H1 (cell line): ENCODE measurements at regions not wholly inside any gene's neighbourhood (a gene's known extent, or its start where the extent isn't known, plus 50 kb on each side); places are given as distances from the start of the nearest gene placed in this dataset.

ENCODE experiments used
- CTCF ChIA-PET: fragments of 300-600 bp; sonication (Branson Sonifier 250); formaldehyde crosslinking; loops from one replicate; lab custom pipeline; 2021; ENCODE audit not compliant: partially characterized antibody; lab: Charles Lee
- POLR2A ChIA-PET: fragments of 300-600 bp; sonication (Branson Sonifier 250); formaldehyde crosslinking; loops from one replicate; lab custom pipeline; 2021; ENCODE audit warnings: inconsistent platforms; ENCODE audit not compliant: partially characterized antibody; lab: Charles Lee
- DNase-seq, 2 experiments: peaks; one replicate each; pipeline versions ENCODE4 v3.0.0 to v3.0.0-alpha.2; 2010 to 2022; ENCODE audit warnings: low spot score in 2 of 2, low read depth in 1 of 2, mixed read lengths in 1 of 2
- FAIRE-seq: peaks from 2 replicates; lab custom pipeline; 2011; peaks lifted over from hg19 to GRCh38; lab: Jason Lieb, UNC
- H2AFZ ChIP-seq: 2 replicates; pipeline ENCODE4 v1.8.1; 2012; ENCODE audit warnings: low read length, inconsistent platforms
- H2AK5ac ChIP-seq: 2 replicates; pipeline ENCODE4 v1.6.1; 2013; ENCODE audit warnings: low read depth, low read length
- H2BK120ac ChIP-seq: replicated peaks from 2 replicates; pipeline ENCODE3; 2013; ENCODE audit warnings: low read depth, low read length, inconsistent platforms
- H2BK12ac ChIP-seq: 2 replicates; pipeline ENCODE4 v1.6.1; 2013; ENCODE audit warnings: low read depth, low read length
- H2BK15ac ChIP-seq: 2 replicates; pipeline ENCODE4 v1.6.1; 2013; ENCODE audit warnings: low read length
- H2BK20ac ChIP-seq: 2 replicates; pipeline ENCODE4 v1.6.1; 2013; ENCODE audit warnings: low read length
- H2BK5ac ChIP-seq: 2 replicates; pipeline ENCODE4 v1.6.1; 2013; ENCODE audit warnings: low read depth, low read length
- H3K14ac ChIP-seq: 2 replicates; pipeline ENCODE4 v1.6.1; 2013; ENCODE audit warnings: inconsistent platforms; ENCODE audit not compliant: insufficient read length
- H3K18ac ChIP-seq: 2 replicates; pipeline ENCODE4 v1.6.1; 2013; ENCODE audit warnings: low read length; ENCODE audit errors: extremely low read depth
- H3K23ac ChIP-seq: 2 replicates; pipeline ENCODE4 v1.6.1; 2013; ENCODE audit warnings: inconsistent platforms; ENCODE audit not compliant: insufficient read length
- H3K23me2 ChIP-seq: 2 replicates; pipeline ENCODE4 v1.6.1; 2013; ENCODE audit warnings: low read depth, low read length
- H3K27ac ChIP-seq: 2 replicates; pipeline ENCODE4 v1.6.1; 2011; ENCODE audit warnings: low read depth, low read length, inconsistent platforms
- H3K27me3 ChIP-seq, 4 experiments: replicated peaks in 1 of 4; 1 replicate in 1 of 4; 2 replicates in 3 of 4; pipeline versions ENCODE4 v1.6.1 to v1.8.1; 2011 to 2013; ENCODE audit warnings: low read length in 3 of 4, mild to moderate bottlenecking in 3 of 4, inconsistent platforms in 2 of 4, mixed read lengths in 2 of 4, moderate library complexity in 1 of 4; ENCODE audit not compliant: control insufficient read depth in 3 of 4, insufficient read depth in 3 of 4; ENCODE audit errors: extremely low read depth in 1 of 4
- H3K36me3 ChIP-seq, 4 experiments: 2 replicates each; pipeline versions ENCODE4 v1.6.1 to v1.8.1; 2011 to 2013; ENCODE audit warnings: mild to moderate bottlenecking in 4 of 4, low read length in 3 of 4, moderate library complexity in 2 of 4, control low read depth in 1 of 4, inconsistent platforms in 1 of 4; ENCODE audit not compliant: insufficient read depth in 4 of 4, control insufficient read depth in 2 of 4
- H3K4ac ChIP-seq: replicated peaks from 2 replicates; pipeline ENCODE3; 2013; ENCODE audit warnings: low read length, low read depth, mixed read lengths, inconsistent platforms; ENCODE audit not compliant: insufficient read length
- H3K4me1 ChIP-seq, 4 experiments: replicated peaks in 1 of 4; 1 replicate in 1 of 4; 2 replicates in 3 of 4; pipeline versions ENCODE4 v1.6.1 to v1.8.1; 2011 to 2013; ENCODE audit warnings: low read length in 3 of 4, inconsistent platforms in 2 of 4, mixed read lengths in 1 of 4; ENCODE audit not compliant: insufficient read depth in 4 of 4, control insufficient read depth in 3 of 4
- H3K4me2 ChIP-seq, 2 experiments: 2 replicates each; pipeline versions ENCODE4 v1.6.1 to v1.8.1; 2011 to 2013; ENCODE audit warnings: low read depth in 2 of 2, low read length in 2 of 2, control low read depth in 1 of 2, inconsistent platforms in 1 of 2, mild to moderate bottlenecking in 1 of 2; ENCODE audit not compliant: insufficient read depth in 1 of 2
- H3K4me3 ChIP-seq, 4 experiments: fragments of 200-600, 300-600 bp in 1 of 4; sonication (generic), shearing (Covaris generic), sonication (Bioruptor Twin) in 1 of 4; 2 replicates each; pipeline versions ENCODE4 v1.5.1 to v1.8.1; 2011 to 2016; ENCODE audit warnings: low read length in 4 of 4, low read depth in 3 of 4, control low read depth in 2 of 4, inconsistent platforms in 2 of 4, mild to moderate bottlenecking in 2 of 4, mixed read lengths in 1 of 4, moderate library complexity in 1 of 4; ENCODE audit not compliant: insufficient read depth in 2 of 4; ENCODE audit errors: extremely low read depth in 1 of 4
- H3K56ac ChIP-seq: replicated peaks from 2 replicates; pipeline ENCODE3; 2013; ENCODE audit warnings: low read depth, mild to moderate bottlenecking, mixed read lengths, low read length, inconsistent platforms; ENCODE audit not compliant: insufficient read length
- H3K79me1 ChIP-seq: 2 replicates; pipeline ENCODE4 v1.6.1; 2013; ENCODE audit warnings: low read depth, low read length, control low read depth
- H3K79me2 ChIP-seq, 2 experiments: 2 replicates each; pipeline versions ENCODE4 v1.6.1 to v1.8.1; 2012 to 2013; ENCODE audit warnings: low read length in 2 of 2, mild to moderate bottlenecking in 2 of 2, inconsistent platforms in 1 of 2; ENCODE audit not compliant: insufficient read depth in 2 of 2, control insufficient read depth in 1 of 2
- H3K9ac ChIP-seq, 4 experiments: replicated peaks in 1 of 4; 1 replicate in 1 of 4; 2 replicates in 3 of 4; pipeline versions ENCODE4 v1.6.1 to v1.8.1; 2011 to 2013; ENCODE audit warnings: low read depth in 3 of 4, low read length in 3 of 4, control low read depth in 2 of 4, mild to moderate bottlenecking in 2 of 4, moderate library complexity in 2 of 4, inconsistent platforms in 1 of 4; ENCODE audit errors: extremely low read depth in 1 of 4
- H3K9me3 ChIP-seq, 2 experiments: 2 replicates each; pipeline versions ENCODE4 v1.6.1 to v1.8.1; 2012 to 2013; ENCODE audit warnings: mild to moderate bottlenecking in 2 of 2, moderate library complexity in 2 of 2, control low read depth in 1 of 2, inconsistent platforms in 1 of 2, low read depth in 1 of 2, low read length in 1 of 2, mixed read lengths in 1 of 2; ENCODE audit not compliant: insufficient read depth in 2 of 2
- H4K20me1 ChIP-seq, 2 experiments: replicated peaks in 1 of 2; 2 replicates each; pipeline versions ENCODE3 to v1.8.1; 2011 to 2013; ENCODE audit warnings: inconsistent platforms in 2 of 2, low read length in 2 of 2, mild to moderate bottlenecking in 1 of 2; ENCODE audit not compliant: insufficient read depth in 2 of 2, control insufficient read depth in 1 of 2
- H4K5ac ChIP-seq: 2 replicates; pipeline ENCODE4 v1.6.1; 2013; ENCODE audit warnings: low read length, low read depth, mixed read lengths, inconsistent platforms; ENCODE audit not compliant: insufficient read length
- H4K8ac ChIP-seq: 2 replicates; pipeline ENCODE4 v1.8.0; 2013; ENCODE audit warnings: mild to moderate bottlenecking, moderate library complexity, low read length, inconsistent platforms; ENCODE audit not compliant: insufficient read depth; ENCODE audit errors: extremely low read depth
- H4K91ac ChIP-seq: replicated peaks from 2 replicates; pipeline ENCODE3; 2013; ENCODE audit warnings: low read length, mixed read lengths, inconsistent platforms; ENCODE audit not compliant: insufficient read length
- BRCA1 ChIP-seq: IDR thresholded peaks from 2 replicates; pipeline ENCODE4 v1.6.1; 2012; ENCODE audit warnings: low read depth, low read length, improper control_type of control experiment
- CBX5 ChIP-seq: fragments of 300-800, 300-1000 bp; sonication (generic); IDR thresholded peaks from 2 replicates; pipeline ENCODE4 v1.7.1; 2016; ENCODE audit warnings: antibody characterized with exemption, low read length, low read depth
- CEBPB ChIP-seq: IDR thresholded peaks from 2 replicates; pipeline ENCODE4 v1.6.1; 2012; ENCODE audit warnings: low read depth, low read length
- CHD1 ChIP-seq: IDR thresholded peaks from 2 replicates; pipeline ENCODE4 v1.6.1; 2012; ENCODE audit warnings: low read depth, low read length, improper control_type of control experiment
- CHD2 ChIP-seq: IDR thresholded peaks from 2 replicates; pipeline ENCODE4 v1.6.1; 2012; ENCODE audit warnings: low read length, improper control_type of control experiment
- E2F6 ChIP-seq: IDR thresholded peaks from 2 replicates; pipeline ENCODE4 v1.6.1; 2012; ENCODE audit warnings: inconsistent platforms
- RAD21 ChIP-seq, 2 experiments: IDR thresholded peaks in 1 of 2; conservative IDR thresholded peaks in 1 of 2; 2 replicates each; pipeline ENCODE4 v1.6.1; 2011; ENCODE audit warnings: low read depth in 2 of 2, low read length in 2 of 2, improper control_type of control experiment in 1 of 2, inconsistent platforms in 1 of 2, mild to moderate bottlenecking in 1 of 2, moderate library complexity in 1 of 2
- RBBP5 ChIP-seq: IDR thresholded peaks from 2 replicates; pipeline ENCODE4 v1.7.1; 2012; ENCODE audit warnings: low read depth, mild to moderate bottlenecking, inconsistent platforms, low read length, moderate library complexity, borderline replicate concordance
- SIN3A ChIP-seq, 2 experiments: IDR thresholded peaks in 1 of 2; conservative IDR thresholded peaks in 1 of 2; 2 replicates each; pipeline ENCODE4 v1.6.1; 2011 to 2012; ENCODE audit warnings: low read length in 2 of 2, improper control_type of control experiment in 1 of 2, low read depth in 1 of 2, mild to moderate bottlenecking in 1 of 2
- TAF1 ChIP-seq: IDR thresholded peaks from 2 replicates; pipeline ENCODE4 v1.6.1; 2011; ENCODE audit warnings: mild to moderate bottlenecking, low read depth, low read length
- ZNF274 ChIP-seq: IDR thresholded peaks from 2 replicates; pipeline ENCODE4 v1.7.0; 2012; ENCODE audit warnings: low read length, borderline replicate concordance; ENCODE audit errors: extremely low read depth
- WGBS, 2 experiments: shearing (Covaris generic) in 1 of 2; methylation state at CpG; one replicate each; pipeline versions ENCODE4 v1.1.6 to v1.1.7; 2013 to 2015; ENCODE audit warnings: low lambda C conversion rate in 2 of 2, mixed read lengths in 2 of 2, inconsistent platforms in 1 of 2, low coverage in 1 of 2, missing lambda C conversion rate in 1 of 2; ENCODE audit not compliant: insufficient replicate concordance in 2 of 2, insufficient coverage in 1 of 2, insufficient read length in 1 of 2; ENCODE audit errors: extremely low coverage in 1 of 2, missing lambda C conversion rate in 1 of 2; 5-methylcytosine and 5-hydroxymethylcytosine counted together
- TF ChIP-seq, protein P1 (sequence below): IDR thresholded peaks from 2 replicates; pipeline ENCODE4 v1.6.1; 2012; ENCODE audit warnings: low read length, inconsistent platforms

DNA sequence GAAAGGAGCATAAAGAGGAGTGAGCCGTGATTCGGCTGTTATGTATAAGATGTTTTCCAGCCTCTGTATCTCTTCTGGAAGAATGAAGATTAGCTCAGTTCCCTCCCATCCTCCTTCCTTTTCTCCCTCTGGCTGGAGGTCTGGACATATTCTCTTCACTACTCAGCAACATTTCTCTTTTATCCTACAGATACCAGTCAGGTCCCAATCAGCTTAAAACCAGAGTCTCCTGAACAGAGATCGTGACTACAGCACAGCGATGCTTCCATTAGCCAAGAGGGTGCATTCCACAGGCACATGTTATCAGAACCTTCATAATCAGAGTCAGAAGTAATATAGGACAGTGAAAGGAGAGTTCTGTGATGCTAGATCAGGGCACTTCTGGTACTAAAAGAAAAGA, 133.9 kb upstream of the SOX4 start:
- H2BK5ac ChIP-seq = no peak overlapping the region
- no peak overlapping the region for H3K27ac ChIP-seq
- H3K23ac ChIP-seq = no peak overlapping the region
- FAIRE-seq = no peak
- DNase-seq = no peak
- H3K23me2 ChIP-seq = no peaks in the 10 kb centered on the region
- H3K79me2 ChIP-seq = no peaks in the 10 kb centered on the region
- H3K36me3 ChIP-seq = no peaks in the 10 kb centered on the region
- no peak overlapping the region for H2BK120ac ChIP-seq
- H3K56ac ChIP-seq = no peak overlapping the region
- H4K5ac ChIP-seq = no peak overlapping the region
- no peak overlapping the region for H4K91ac ChIP-seq
- H2AK5ac ChIP-seq = no peak overlapping the region
- H3K9me3 ChIP-seq = no peaks in the 10 kb centered on the region
- H4K8ac ChIP-seq = no peak overlapping the region
- H2BK12ac ChIP-seq = no peak overlapping the region
- H2BK20ac ChIP-seq = no peak overlapping the region
- no peak overlapping the region for H2AFZ ChIP-seq
- no peak overlapping the region for H3K18ac ChIP-seq
- WGBS, 2 experiments = 96% methylated on average over 4 of the region's 4 CpGs; no CpG with 5 or more reads in 1 of the 2 experiments
- ChIA-PET POLR2A (no interaction called here), CTCF (interaction anchor here (0.6 to 0.7 kb wide), 2 partner anchors 10 to 439 kb away, joined by 3 read pairs; no protein-coding TSS in a partner anchor)
- no peaks in the 10 kb centered on the region for H3K4me1 ChIP-seq
- H2BK15ac ChIP-seq = no peak overlapping the region
- no peak overlapping the region for H3K4me2 ChIP-seq
- no peak overlapping the region for H3K9ac ChIP-seq
- H3K14ac ChIP-seq = no peak overlapping the region
- H3K4me3 ChIP-seq = no peak overlapping the region
- no peaks in the 10 kb centered on the region for H4K20me1 ChIP-seq
- no peaks in the 10 kb centered on the region for H3K79me1 ChIP-seq
- H3K4ac ChIP-seq = no peak overlapping the region
- H3K27me3 ChIP-seq = no peaks in the 10 kb centered on the region
- TF ChIP-seq, protein P1, sequence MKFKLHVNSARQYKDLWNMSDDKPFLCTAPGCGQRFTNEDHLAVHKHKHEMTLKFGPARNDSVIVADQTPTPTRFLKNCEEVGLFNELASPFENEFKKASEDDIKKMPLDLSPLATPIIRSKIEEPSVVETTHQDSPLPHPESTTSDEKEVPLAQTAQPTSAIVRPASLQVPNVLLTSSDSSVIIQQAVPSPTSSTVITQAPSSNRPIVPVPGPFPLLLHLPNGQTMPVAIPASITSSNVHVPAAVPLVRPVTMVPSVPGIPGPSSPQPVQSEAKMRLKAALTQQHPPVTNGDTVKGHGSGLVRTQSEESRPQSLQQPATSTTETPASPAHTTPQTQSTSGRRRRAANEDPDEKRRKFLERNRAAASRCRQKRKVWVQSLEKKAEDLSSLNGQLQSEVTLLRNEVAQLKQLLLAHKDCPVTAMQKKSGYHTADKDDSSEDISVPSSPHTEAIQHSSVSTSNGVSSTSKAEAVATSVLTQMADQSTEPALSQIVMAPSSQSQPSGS = no peak
- TF ChIP-seq RAD21 (IDR thresholded peaks at IDR 0.05 in 1 of 2, conservative IDR thresholded peaks at IDR 0.05 in 1 of 2; ENCODE audit: low read depth in 2 of 2, low read length in 2 of 2) (no peak), ZNF274 (no peak), BRCA1 (no peak), CEBPB (no peak), CHD2 (no peak), CBX5 (no peak), E2F6 (no peak), SIN3A (conservative IDR thresholded peaks at IDR 0.05 in 1 of 2, IDR thresholded peaks at IDR 0.05 in 1 of 2; ENCODE audit: low read depth in 1 of 2, low read length in 2 of 2) (no peak), CHD1 (no peak), RBBP5 (no peak), TAF1 (no peak)
